A549 (cell line): ENCODE measurements at regions not wholly inside any gene's neighbourhood (a gene's known extent, or its start where the extent isn't known, plus 50 kb on each side); places are given as distances from the start of the nearest gene placed in this dataset.

Source experiments
- KDM1A ChIP-seq: fragments of 200-600 bp; sonication (generic); IDR thresholded peaks from 2 replicates; pipeline ENCODE4 v1.6.1; 2016; ENCODE audit warnings: low read depth, mild to moderate bottlenecking
- KDM5A ChIP-seq: fragments of 200-600 bp; sonication (generic); IDR thresholded peaks from 2 replicates; pipeline ENCODE4 v1.6.1; 2016; ENCODE audit warnings: antibody characterized with exemption, mild to moderate bottlenecking

- TF ChIP-seq KDM5A = no peak
- no peak for TF ChIP-seq KDM1A
Measured at GRCh38 chrX:34576864-34577263, 80.2 kb downstream of the TMEM47 start.
